ENCODE measurements at regions not wholly inside any gene's neighbourhood (a gene's known extent, or its start where the extent isn't known, plus 50 kb on each side); places are given as distances from the start of the nearest gene placed in this dataset.

DNA sequence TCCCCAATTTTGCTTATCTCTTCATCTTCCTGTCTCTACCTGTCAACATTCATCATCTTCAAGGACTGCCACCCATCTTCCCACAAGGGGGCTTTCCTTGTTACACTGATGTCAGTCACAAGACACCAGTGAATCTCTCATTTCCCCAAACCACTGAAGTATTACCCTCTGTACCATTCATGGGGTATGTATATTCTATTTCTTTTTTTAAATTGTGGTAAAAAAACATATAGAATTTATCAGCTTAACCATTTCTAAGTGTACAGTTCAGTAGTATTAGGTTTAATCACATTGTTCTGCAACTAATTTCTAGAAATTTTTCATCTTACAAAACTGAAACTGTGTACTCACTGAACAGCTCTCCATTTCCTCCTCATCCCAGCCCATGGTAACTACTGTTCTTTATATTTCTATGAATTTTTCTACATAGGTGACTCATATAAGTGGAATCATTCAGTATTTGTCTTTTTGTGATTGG is 98.6 kb downstream of the LARP7 start:
- TF ChIP-seq POLR2A (IDR thresholded peaks at IDR 0.05; ENCODE audit: low read depth, low read length) (no peak), POLR2AphosphoS5 (IDR thresholded peaks at IDR 0.05; ENCODE audit: low read depth, low read length) (no peak)
